Vagina (tissue), 2 donors: ENCODE measurements at regions not wholly inside any gene's neighbourhood (a gene's known extent, or its start where the extent isn't known, plus 50 kb on each side); places are given as distances from the start of the nearest gene placed in this dataset.

Source experiments
- CTCF ChIP-seq, 3 experiments: fragments of 450-650 bp in 2 of 3; fragments of 200-600 bp in 1 of 3; sonication (generic) in 1 of 3; IDR thresholded peaks; one replicate each; pipeline ENCODE4 v1.5.1; 2017 to 2019; ENCODE audit warnings: antibody characterized with exemption in 3 of 3, mild to moderate bottlenecking in 2 of 3, moderate library complexity in 2 of 3
- POLR2A ChIP-seq, 2 donors: fragments of 450-650 bp; IDR thresholded peaks; one replicate each; pipeline ENCODE4 v1.6.1; 2017; ENCODE audit warnings: antibody characterized with exemption in 2 of 2, mild to moderate bottlenecking in 2 of 2, moderate library complexity in 2 of 2
- POLR2AphosphoS5 ChIP-seq, 2 donors: sonication (generic); formaldehyde crosslinking; IDR thresholded peaks; one replicate each; pipeline ENCODE4 v1.9.0; 2017; ENCODE audit warnings: antibody characterized with exemption in 2 of 2, mild to moderate bottlenecking in 2 of 2, low read depth in 1 of 2; ENCODE audit not compliant: insufficient read depth in 1 of 2

GRCh38 chr7:112546723-112547513 is 66.1 kb downstream of the LSMEM1 start:
- no peak for TF ChIP-seq POLR2A (IDR thresholded peaks at IDR 0.05)
- no peak for TF ChIP-seq CTCF (IDR thresholded peaks at IDR 0.05)
- TF ChIP-seq POLR2AphosphoS5 (IDR thresholded peaks at IDR 0.05; ENCODE audit: insufficient read depth in 1 of 2, low read depth in 1 of 2) = no peak
